OCI-LY1 (cell line): ENCODE measurements at regions not wholly inside any gene's neighbourhood (a gene's known extent, or its start where the extent isn't known, plus 50 kb on each side); places are given as distances from the start of the nearest gene placed in this dataset.

Experiments
- H2AFZ ChIP-seq: fragments of 200-600 bp; sonication (generic), shearing (Covaris generic); 2 replicates; pipeline ENCODE4 v1.6.0; 2014; ENCODE audit warnings: antibody characterized with exemption, mild to moderate bottlenecking, low read length
- H3F3A ChIP-seq: fragments of 200-600 bp; sonication (generic), shearing (Covaris generic); 2 replicates; pipeline ENCODE4 v1.6.0; 2014; ENCODE audit warnings: mild to moderate bottlenecking, antibody characterized with exemption, low read length, moderate library complexity; ENCODE audit not compliant: insufficient read depth
- H3K27ac ChIP-seq: fragments of 200-600 bp; sonication (generic); 2 replicates; pipeline ENCODE4 v1.5.1; 2014; ENCODE audit warnings: low read length, mixed run types, mild to moderate bottlenecking, low read depth; ENCODE audit not compliant: poor library complexity, severe bottlenecking
- H3K27me3 ChIP-seq: fragments of 200-600 bp; sonication (generic); 2 replicates; pipeline ENCODE4 v1.6.0; 2014; ENCODE audit warnings: antibody characterized with exemption, mild to moderate bottlenecking, low read length, moderate library complexity; ENCODE audit not compliant: insufficient read depth
- H3K36me3 ChIP-seq: fragments of 200-600 bp; sonication (generic); 2 replicates; pipeline ENCODE4 v1.6.1; 2014; ENCODE audit warnings: mild to moderate bottlenecking, antibody characterized with exemption, low read length, moderate library complexity, mixed read lengths; ENCODE audit not compliant: insufficient read depth
- H3K4me1 ChIP-seq: fragments of 200-600 bp; sonication (generic); 2 replicates; pipeline ENCODE4 v1.5.1; 2014; ENCODE audit warnings: mild to moderate bottlenecking, low read length, moderate library complexity; ENCODE audit not compliant: insufficient read depth, severe bottlenecking
- H3K4me2 ChIP-seq: fragments of 200-600 bp; sonication (generic), shearing (Covaris generic); 2 replicates; pipeline ENCODE4 v1.6.1; 2014; ENCODE audit warnings: low read length
- H3K4me3 ChIP-seq: fragments of 200-600 bp; sonication (generic); 2 replicates; pipeline ENCODE4 v1.5.1; 2014; ENCODE audit warnings: low read length, low read depth, mild to moderate bottlenecking, mixed read lengths; ENCODE audit not compliant: poor library complexity, severe bottlenecking
- H3K79me2 ChIP-seq: fragments of 200-600 bp; shearing (Covaris generic); 2 replicates; pipeline ENCODE4 v1.6.1; 2016; ENCODE audit warnings: mixed run types, low read length, mixed read lengths; ENCODE audit not compliant: insufficient read depth
- H3K9ac ChIP-seq: fragments of 200-600 bp; sonication (generic), shearing (Covaris generic); 2 replicates; pipeline ENCODE4 v1.6.1; 2014; ENCODE audit warnings: mild to moderate bottlenecking, low read length, mixed read lengths
- H3K9me2 ChIP-seq: fragments of 200-600 bp; sonication (generic), shearing (Covaris generic); 2 replicates; pipeline ENCODE4 v1.6.1; 2014; ENCODE audit warnings: low read depth, mild to moderate bottlenecking, low read length, mixed read lengths
- H3K9me3 ChIP-seq: fragments of 200-600 bp; shearing (Covaris generic); 2 replicates; pipeline ENCODE4 v1.6.1; 2014; ENCODE audit warnings: low read length, mixed read lengths
- H4K20me1 ChIP-seq: fragments of 200-600 bp; sonication (generic), shearing (Covaris generic); 2 replicates; pipeline ENCODE4 v1.6.0; 2016; ENCODE audit warnings: mild to moderate bottlenecking, low read length; ENCODE audit not compliant: insufficient read depth
- CTCF ChIP-seq: fragments of 200-600 bp; sonication (generic), shearing (Covaris generic); IDR thresholded peaks from 2 replicates; pipeline ENCODE4 v1.5.1; 2017; ENCODE audit warnings: mild to moderate bottlenecking, antibody characterized with exemption, low read length, moderate library complexity, mixed read lengths
- EZH2 ChIP-seq: fragments of 200-600 bp; sonication (generic), shearing (Covaris generic); IDR thresholded peaks from 2 replicates; pipeline ENCODE4 v1.8.0; 2017; ENCODE audit warnings: borderline replicate concordance, mixed run types, mild to moderate bottlenecking, antibody characterized with exemption, low read length, moderate library complexity, mixed read lengths

GRCh38 chr7:94247970-94248369 lies 146.7 kb upstream of the COL1A2 start:
- no peaks in the 10 kb centered on the region for H3K9me3 ChIP-seq
- TF ChIP-seq EZH2 = no peak
- no peak for TF ChIP-seq CTCF
- H3K9me2 ChIP-seq = no peaks in the 10 kb centered on the region
- no peak overlapping the region for H2AFZ ChIP-seq
- H3K4me3 ChIP-seq = no peak overlapping the region
- H3K36me3 ChIP-seq = no peaks in the 10 kb centered on the region
- H3K27ac ChIP-seq = no peak overlapping the region
- H4K20me1 ChIP-seq = no peaks in the 10 kb centered on the region
- no peak overlapping the region for H3K9ac ChIP-seq
- H3K4me2 ChIP-seq = no peak overlapping the region
- H3K27me3 ChIP-seq = no peaks in the 10 kb centered on the region
- H3K4me1 ChIP-seq = no peaks in the 10 kb centered on the region
- no peaks in the 10 kb centered on the region for H3K79me2 ChIP-seq
- H3F3A ChIP-seq = no peaks in the 10 kb centered on the region

- no peaks in the 10 kb centered on the region for H4K20me1 ChIP-seq
- no peaks in the 10 kb centered on the region for H3K4me1 ChIP-seq
- H3K27ac ChIP-seq = no peak overlapping the region
- TF ChIP-seq EZH2 = no peak
- no peak for TF ChIP-seq CTCF
- H3F3A ChIP-seq = no peaks in the 10 kb centered on the region
- no peak overlapping the region for H3K4me3 ChIP-seq
- H3K27me3 ChIP-seq = no peaks in the 10 kb centered on the region
- no peaks in the 10 kb centered on the region for H3K9me2 ChIP-seq
- H3K79me2 ChIP-seq = no peaks in the 10 kb centered on the region
- no peak overlapping the region for H2AFZ ChIP-seq
- no peak overlapping the region for H3K4me2 ChIP-seq
- no peaks in the 10 kb centered on the region for H3K9me3 ChIP-seq
- no peaks in the 10 kb centered on the region for H3K36me3 ChIP-seq
- H3K9ac ChIP-seq = no peak overlapping the region
Measured at GRCh38 chr7:94249631-94250030, 145.1 kb upstream of the COL1A2 start.

DNA sequence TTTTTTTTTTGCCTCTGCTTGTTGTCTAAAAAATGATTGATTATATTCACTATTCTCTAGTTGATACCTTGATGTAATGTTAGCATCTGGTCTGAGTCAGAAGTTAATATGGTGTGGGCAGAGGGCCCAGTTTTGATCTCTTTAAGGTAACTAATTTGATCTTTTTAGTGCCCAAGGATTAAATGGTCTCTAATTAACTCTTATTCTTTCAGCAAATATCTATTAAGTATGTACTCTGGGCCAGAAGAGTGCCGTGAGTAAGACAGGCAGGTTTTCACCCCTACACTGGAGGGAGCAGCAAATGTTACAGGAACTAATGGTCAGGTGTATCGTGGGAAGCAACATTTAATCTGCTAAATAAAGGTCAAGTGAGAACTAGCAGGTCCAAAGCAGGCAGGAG lies 144.6 kb upstream of the COL1A2 start:
- no peak overlapping the region for H3K4me3 ChIP-seq
- no peak overlapping the region for H3K4me2 ChIP-seq
- H3K79me2 ChIP-seq = no peaks in the 10 kb centered on the region
- H3K36me3 ChIP-seq = no peaks in the 10 kb centered on the region
- H3K9ac ChIP-seq = no peak overlapping the region
- H4K20me1 ChIP-seq = no peaks in the 10 kb centered on the region
- no peak overlapping the region for H3K27ac ChIP-seq
- no peaks in the 10 kb centered on the region for H3K4me1 ChIP-seq
- H3K27me3 ChIP-seq = no peaks in the 10 kb centered on the region
- no peak overlapping the region for H2AFZ ChIP-seq
- no peaks in the 10 kb centered on the region for H3K9me3 ChIP-seq
- H3K9me2 ChIP-seq = no peaks in the 10 kb centered on the region
- no peaks in the 10 kb centered on the region for H3F3A ChIP-seq
- no peak for TF ChIP-seq CTCF
- TF ChIP-seq EZH2 = no peak
